ENCODE measurements at regions not wholly inside any gene's neighbourhood (a gene's known extent, or its start where the extent isn't known, plus 50 kb on each side); places are given as distances from the start of the nearest gene placed in this dataset.
"Not testable (repeated sequence)": the region's sequence is repeated elsewhere in the genome, so short reads cannot be mapped to it uniquely, and the experiment has no call there.

GRCh38 chr1:38500891-38501290, 358.7 kb downstream of the RRAGC start:
- DNase-seq (ENCODE audit: low spot score), result no peak

GRCh38 chr1:38500352-38500751, 359.2 kb downstream of the RRAGC start:
- DNase-seq (ENCODE audit: low spot score), result no peak

GRCh38 chr1:38498686-38499085, 360.9 kb downstream of the RRAGC start:
- DNase-seq (ENCODE audit: low spot score), result no peak

GRCh38 chr1:38497921-38498656, 361.5 kb downstream of the RRAGC start:
- DNase-seq (ENCODE audit: low spot score), result no peak

- not testable (repeated sequence) for DNase-seq (ENCODE audit: low spot score)
Measured at GRCh38 chr1:38493306-38493705, 366.3 kb downstream of the RRAGC start.

- peak; percentile 11 for DNase-seq (ENCODE audit: low spot score)
Measured at GRCh38 chr1:38489844-38490270, 369.7 kb downstream of the RRAGC start.

GRCh38 chr1:38488162-38488898, 371.2 kb downstream of the RRAGC start:
- DNase-seq (ENCODE audit: low spot score), result no peak

- DNase-seq (ENCODE audit: low spot score), result no peak
Measured at GRCh38 chr1:38487396-38487795, 372.2 kb downstream of the RRAGC start.

GRCh38 chr1:38486085-38486484, 373.5 kb downstream of the RRAGC start:
- no peak for DNase-seq (ENCODE audit: low spot score)

- no peak for DNase-seq (ENCODE audit: low spot score)
Measured at GRCh38 chr1:38481871-38482826, 377.4 kb downstream of the RRAGC start.

GRCh38 chr1:38479662-38480061, 379.9 kb downstream of the RRAGC start:
- not testable (repeated sequence) for DNase-seq (ENCODE audit: low spot score)

- no peak for DNase-seq (ENCODE audit: low spot score)
Measured at GRCh38 chr1:38477811-38478210, 381.8 kb downstream of the RRAGC start.

GRCh38 chr1:38476850-38477178, 382.8 kb downstream of the RRAGC start:
- no peak for DNase-seq (ENCODE audit: low spot score)

GRCh38 chr1:38476111-38476849, 383.3 kb downstream of the RRAGC start:
- DNase-seq (ENCODE audit: low spot score), result no peak

- DNase-seq (ENCODE audit: low spot score), result no peak
Measured at GRCh38 chr1:38475624-38476005, 384.0 kb downstream of the RRAGC start.

- no peak for DNase-seq (ENCODE audit: low spot score)
Measured at GRCh38 chr1:38474738-38475623, 384.6 kb downstream of the RRAGC start.

GRCh38 chr1:38466487-38466886, 393.1 kb downstream of the RRAGC start:
- no peak for DNase-seq (ENCODE audit: low spot score)

- DNase-seq (ENCODE audit: low spot score), result no peak
Measured at GRCh38 chr1:38465460-38465859, 394.1 kb downstream of the RRAGC start.

- no peak for DNase-seq (ENCODE audit: low spot score)
Measured at GRCh38 chr1:38464071-38464661, 395.4 kb downstream of the RRAGC start.

GRCh38 chr1:38463074-38463473, 396.5 kb downstream of the RRAGC start:
- DNase-seq (ENCODE audit: low spot score), result no peak

All from CD4-positive, alpha-beta T cell treated with Interleukin-6 at 100 ng/mL for 8 hours (primary cell).